Karpas-422 (cell line): ENCODE measurements at regions not wholly inside any gene's neighbourhood (a gene's known extent, or its start where the extent isn't known, plus 50 kb on each side); places are given as distances from the start of the nearest gene placed in this dataset. TPM values are rescaled to one million over a fixed set of nuclear protein-coding genes. Genes with fewer than 3 reads are reported as not detected.
"Not testable (repeated sequence)": the region's sequence is repeated elsewhere in the genome, so short reads cannot be mapped to it uniquely, and the experiment has no call there.

ENCODE experiments used
- DNase-seq: peaks from one replicate; pipeline ENCODE4 v3.0.0-alpha.2; 2015
- H2AFZ ChIP-seq: fragments of 200-600 bp; sonication (generic); 2 replicates; pipeline ENCODE4 v1.6.1; 2014; ENCODE audit warnings: antibody characterized with exemption, low read length, mixed read lengths
- H3K27ac ChIP-seq: fragments of 200-600 bp; sonication (generic); 2 replicates; pipeline ENCODE4 v1.5.1; 2014; ENCODE audit warnings: mild to moderate bottlenecking, low read length, moderate library complexity
- H3K27me3 ChIP-seq: fragments of 200-600 bp; sonication (generic); 2 replicates; pipeline ENCODE4 v1.6.1; 2014; ENCODE audit warnings: low read length, mixed read lengths
- H3K36me3 ChIP-seq: fragments of 200-600 bp; sonication (generic); 2 replicates; pipeline ENCODE4 v1.6.1; 2014; ENCODE audit warnings: low read length, mixed read lengths; ENCODE audit not compliant: insufficient read depth
- H3K4me1 ChIP-seq: fragments of 200-600 bp; sonication (generic); 2 replicates; pipeline ENCODE4 v1.6.1; 2014; ENCODE audit warnings: mild to moderate bottlenecking, low read length, mixed read lengths
- H3K4me2 ChIP-seq: fragments of 200-600 bp; sonication (generic); 2 replicates; pipeline ENCODE4 v1.6.1; 2014; ENCODE audit warnings: low read length, low read depth, mild to moderate bottlenecking; ENCODE audit not compliant: poor library complexity, severe bottlenecking
- H3K4me3 ChIP-seq: fragments of 200-600 bp; sonication (generic); 2 replicates; pipeline ENCODE4 v1.5.1; 2014; ENCODE audit warnings: mild to moderate bottlenecking, antibody characterized with exemption, low read length, mixed read lengths
- H3K79me2 ChIP-seq: fragments of 200-600 bp; sonication (generic); 2 replicates; pipeline ENCODE4 v1.6.1; 2014; ENCODE audit warnings: mild to moderate bottlenecking, low read length, mixed read lengths
- H3K9ac ChIP-seq: fragments of 200-600 bp; sonication (generic); 2 replicates; pipeline ENCODE4 v1.6.0; 2014; ENCODE audit warnings: low read length
- H3K9me2 ChIP-seq: fragments of 200-600 bp; sonication (generic), shearing (Covaris generic); replicated peaks from 2 replicates; pipeline ENCODE4 v1.6.0; 2014; ENCODE audit warnings: mild to moderate bottlenecking, low read length, moderate library complexity; ENCODE audit not compliant: insufficient read depth
- H3K9me3 ChIP-seq: fragments of 300-700, 200-600 bp; sonication (generic); 2 replicates; pipeline ENCODE4 v1.6.1; 2014; ENCODE audit warnings: low read length, mixed read lengths
- H4K20me1 ChIP-seq: fragments of 200-600 bp; sonication (generic); 2 replicates; pipeline ENCODE4 v1.6.1; 2014; ENCODE audit warnings: mild to moderate bottlenecking, antibody characterized with exemption, low read length, low read depth; ENCODE audit not compliant: insufficient read depth
- small RNA-seq: library from RNA; depleted of rRNA; stranded (forward); fragments of <200 nt; gene quantifications from one replicate; pipeline ENCODE3, GENCODE V24; 2014

- no peaks in the 10 kb centered on the region for H3K9me3 ChIP-seq
- H3K4me3 ChIP-seq = no peak overlapping the region
- H3K79me2 ChIP-seq = no peaks in the 10 kb centered on the region
- no peaks in the 10 kb centered on the region for H4K20me1 ChIP-seq
- H3K4me1 ChIP-seq = peaks cover 13% of the 10 kb centered on the region
- H3K9me2 ChIP-seq = no peaks in the 10 kb centered on the region
- no peaks in the 10 kb centered on the region for H3K36me3 ChIP-seq
- no peak overlapping the region for H2AFZ ChIP-seq
- no peak for DNase-seq
- no peaks in the 10 kb centered on the region for H3K27me3 ChIP-seq
- no peak overlapping the region for H3K4me2 ChIP-seq
- H3K27ac ChIP-seq = no peak overlapping the region
- H3K9ac ChIP-seq = no peak overlapping the region
Observed at GRCh38 chr12:62192903-62193250, 67.3 kb upstream of the USP15 start.

DNA sequence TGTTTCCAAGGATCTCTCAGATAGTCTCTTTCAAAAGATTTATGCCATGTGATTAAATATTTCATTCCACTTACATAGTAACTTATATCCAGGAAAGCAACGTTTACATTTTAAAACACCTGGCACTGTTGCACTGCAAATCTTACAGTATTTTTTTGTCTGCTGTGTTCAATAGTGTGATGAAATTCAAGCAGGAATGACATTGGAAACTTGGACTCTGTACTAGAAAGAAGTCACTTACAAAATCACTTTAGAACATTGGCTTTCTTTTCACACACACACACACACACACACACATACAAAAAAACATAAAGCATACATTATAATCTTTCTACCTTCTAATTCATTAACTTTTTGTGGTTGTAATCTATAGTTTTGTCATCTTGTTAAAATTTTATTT lies 66.2 kb upstream of the USP15 start:
- peaks cover 13% of the 10 kb centered on the region for H3K4me1 ChIP-seq
- H3K9me3 ChIP-seq = no peaks in the 10 kb centered on the region
- no peaks in the 10 kb centered on the region for H3K27me3 ChIP-seq
- no peak overlapping the region for H3K9ac ChIP-seq
- H3K4me2 ChIP-seq = no peak overlapping the region
- H4K20me1 ChIP-seq = no peaks in the 10 kb centered on the region
- H3K4me3 ChIP-seq = no peak overlapping the region
- no peak overlapping the region for H3K27ac ChIP-seq
- H3K36me3 ChIP-seq = no peaks in the 10 kb centered on the region
- no peaks in the 10 kb centered on the region for H3K79me2 ChIP-seq
- no peak for DNase-seq
- no peaks in the 10 kb centered on the region for H3K9me2 ChIP-seq
- H2AFZ ChIP-seq = no peak overlapping the region

DNA sequence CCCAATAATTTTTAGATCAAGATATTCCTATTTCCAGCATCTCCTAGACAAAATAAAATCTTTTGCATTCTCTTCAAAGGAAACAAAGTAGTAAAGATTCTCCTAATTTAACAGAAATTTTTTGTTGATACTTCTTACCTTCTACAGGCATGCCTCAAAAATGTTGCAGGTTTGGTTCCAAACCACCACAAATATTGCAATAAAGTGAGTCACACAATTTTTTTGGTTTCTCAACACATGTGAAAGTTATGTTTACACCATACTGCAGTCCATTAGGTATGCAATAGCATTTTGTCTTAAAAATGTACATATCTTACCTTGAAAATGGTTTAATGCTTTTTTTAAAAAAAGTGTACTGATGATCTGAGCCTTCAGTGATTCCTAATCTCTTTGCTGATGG lies 65.6 kb upstream of the USP15 start:
- no peak overlapping the region for H2AFZ ChIP-seq
- no peak overlapping the region for H3K27ac ChIP-seq
- no peak for DNase-seq
- H3K36me3 ChIP-seq = no peaks in the 10 kb centered on the region
- H3K4me3 ChIP-seq = no peak overlapping the region
- no peak overlapping the region for H3K4me2 ChIP-seq
- H3K27me3 ChIP-seq = no peaks in the 10 kb centered on the region
- H3K79me2 ChIP-seq = no peaks in the 10 kb centered on the region
- H3K9me3 ChIP-seq = no peaks in the 10 kb centered on the region
- no peak overlapping the region for H3K9ac ChIP-seq
- no peaks in the 10 kb centered on the region for H4K20me1 ChIP-seq
- peaks cover 13% of the 10 kb centered on the region for H3K4me1 ChIP-seq
- H3K9me2 ChIP-seq = no peaks in the 10 kb centered on the region

DNA sequence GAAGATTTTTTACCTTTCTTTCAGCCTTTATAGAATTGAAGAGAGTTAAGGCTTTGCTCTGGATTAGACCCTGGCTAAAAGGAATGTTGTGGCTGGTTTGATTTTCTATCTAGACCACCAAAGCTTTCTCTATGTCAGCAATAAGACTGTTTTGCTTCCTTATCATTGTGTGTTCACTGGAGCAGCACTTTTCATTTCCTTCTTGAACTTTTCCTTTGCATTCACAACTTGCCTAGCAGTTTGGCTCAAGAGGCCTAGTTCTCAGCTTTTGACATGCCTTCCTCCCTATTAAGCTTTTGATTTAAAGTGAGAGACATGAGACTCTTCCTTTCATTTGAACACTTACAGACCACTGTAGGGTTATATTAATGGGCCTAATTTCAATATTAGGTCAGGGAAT lies 64.1 kb upstream of the USP15 start:
- H3K27me3 ChIP-seq = no peaks in the 10 kb centered on the region
- no peaks in the 10 kb centered on the region for H4K20me1 ChIP-seq
- H3K79me2 ChIP-seq = no peaks in the 10 kb centered on the region
- H3K4me3 ChIP-seq = no peak overlapping the region
- H3K9ac ChIP-seq = no peak overlapping the region
- H3K9me3 ChIP-seq = no peaks in the 10 kb centered on the region
- no peak overlapping the region for H3K27ac ChIP-seq
- no peaks in the 10 kb centered on the region for H3K36me3 ChIP-seq
- H3K4me1 ChIP-seq = peaks cover 13% of the 10 kb centered on the region
- H3K9me2 ChIP-seq = no peaks in the 10 kb centered on the region
- peak overlapping the region; percentile 5; the same call in 1 of the 2 replicates for H2AFZ ChIP-seq
- peak; percentile 68 for DNase-seq
- no peak overlapping the region for H3K4me2 ChIP-seq

DNA sequence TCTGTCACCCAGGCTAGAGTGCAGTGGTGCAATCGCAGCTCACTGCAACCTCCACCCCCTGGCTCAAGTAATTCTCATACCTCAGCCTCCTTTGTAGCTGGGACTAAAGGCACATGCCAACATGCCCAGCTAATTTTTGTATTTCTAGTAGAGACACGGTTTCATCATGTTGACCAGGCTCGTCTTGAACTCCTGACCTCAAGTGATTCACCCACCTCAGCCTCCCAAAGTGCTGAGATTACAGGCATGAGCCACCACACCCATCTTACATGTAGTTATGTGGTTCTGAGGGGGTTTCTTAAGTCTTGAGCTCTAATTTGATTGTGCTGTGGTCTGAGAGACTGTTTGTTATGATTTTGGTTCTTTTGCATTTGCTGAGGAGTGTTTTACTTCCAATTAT lies 57.3 kb upstream of the USP15 start:
- not testable (repeated sequence) for H3K9me3 ChIP-seq, DNase-seq

DNA sequence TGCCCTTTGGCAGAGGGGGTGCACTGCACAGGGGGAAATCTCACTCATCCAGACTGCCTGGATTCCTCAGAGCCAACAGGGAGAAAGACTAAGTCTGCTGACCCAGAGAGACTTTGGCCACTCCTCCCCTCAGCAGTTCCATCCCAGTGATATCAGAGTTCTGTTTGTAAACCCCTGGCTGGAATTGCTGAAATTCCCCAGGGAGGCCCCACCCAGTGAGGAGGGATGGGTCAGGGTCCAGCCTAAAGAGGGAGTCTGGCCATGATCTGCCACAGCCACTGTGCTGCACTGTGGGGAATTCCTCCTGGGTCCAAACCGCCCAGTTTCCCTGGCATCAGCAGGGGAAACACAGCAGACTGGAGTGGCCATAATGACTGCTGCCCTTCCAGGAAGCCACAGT lies 54.9 kb upstream of the USP15 start:
- Histone ChIP-seq H3K4me3 (no peak overlapping the region), H3K4me2 (no peak overlapping the region), H3K79me2 (no peaks in the 10 kb centered on the region), H3K9me2 (no peaks in the 10 kb centered on the region), H3K27me3 (no peaks in the 10 kb centered on the region), H3K36me3 (no peaks in the 10 kb centered on the region), H3K4me1 (no peaks in the 10 kb centered on the region), H3K9me3 (no peaks in the 10 kb centered on the region), H3K27ac (no peak overlapping the region), H3K9ac (no peak overlapping the region), H2AFZ (no peak overlapping the region), H4K20me1 (no peaks in the 10 kb centered on the region)
- no peak for DNase-seq

More for the DNA sequence above, 57.3 kb upstream of the USP15 start:
- not testable (repeated sequence) for H3K27ac ChIP-seq, H3K36me3 ChIP-seq, H3K9me2 ChIP-seq, H3K79me2 ChIP-seq, H3K4me3 ChIP-seq, H3K4me2 ChIP-seq, H2AFZ ChIP-seq, H3K27me3 ChIP-seq, H4K20me1 ChIP-seq, H3K4me1 ChIP-seq, H3K9ac ChIP-seq

- no peaks in the 10 kb centered on the region for H3K79me2 ChIP-seq
- H3K4me1 ChIP-seq = no peaks in the 10 kb centered on the region
- no peak overlapping the region for H3K4me3 ChIP-seq
- no peak overlapping the region for H3K4me2 ChIP-seq
- H3K9ac ChIP-seq = no peak overlapping the region
- no peaks in the 10 kb centered on the region for H4K20me1 ChIP-seq
- H3K9me2 ChIP-seq = no peaks in the 10 kb centered on the region
- H3K36me3 ChIP-seq = no peaks in the 10 kb centered on the region
- H3K27ac ChIP-seq = no peak overlapping the region
- DNase-seq = no peak
- H3K9me3 ChIP-seq = no peaks in the 10 kb centered on the region
- no peak overlapping the region for H2AFZ ChIP-seq
- no peaks in the 10 kb centered on the region for H3K27me3 ChIP-seq
Observed at GRCh38 chr12:62207248-62207647, 53.0 kb upstream of the USP15 start.

Small RNAs in the stretch of these regions (small RNA-seq; reads per million reads assigned to genes)
- gene RF00019 (not detected), gene RF00413 (not detected)
